GM23338 (cell line): ENCODE measurements at regions not wholly inside any gene's neighbourhood (a gene's known extent, or its start where the extent isn't known, plus 50 kb on each side); places are given as distances from the start of the nearest gene placed in this dataset.

ENCODE experiments used
- ATAC-seq: fragments of 200-7000 bp; cut with Tn5 transposase; 3 replicates; pipeline ENCODE4 v1.9.1; 2020
- DNase-seq: peaks from one replicate; pipeline ENCODE4 v3.0.0-alpha.2; 2015; ENCODE audit warnings: low spot score
- H2AFZ ChIP-seq: fragments of 200-600 bp; sonication (generic); 2 replicates; pipeline ENCODE4 v1.8.0; 2016; ENCODE audit warnings: antibody characterized with exemption, mild to moderate bottlenecking, moderate library complexity
- H3F3A ChIP-seq: fragments of 200-600 bp; sonication (generic); replicated peaks from 2 replicates; pipeline ENCODE4 v1.8.0; 2017; ENCODE audit warnings: antibody characterized with exemption, mixed run types, low read depth
- H3K27ac ChIP-seq: fragments of 200-600 bp; sonication (generic); 2 replicates; pipeline ENCODE4 v1.6.1; 2016; ENCODE audit warnings: low read depth
- H3K27me3 ChIP-seq: fragments of 200-600 bp; sonication (generic); 2 replicates; pipeline ENCODE4 v1.8.0; 2016; ENCODE audit warnings: mild to moderate bottlenecking, mixed run types, moderate library complexity; ENCODE audit not compliant: insufficient read depth
- H3K36me3 ChIP-seq: fragments of 200-600 bp; sonication (generic); 2 replicates; pipeline ENCODE4 v1.8.0; 2016; ENCODE audit warnings: mild to moderate bottlenecking; ENCODE audit not compliant: insufficient read depth
- H3K4me1 ChIP-seq: fragments of 200-600 bp; sonication (generic); 2 replicates; pipeline ENCODE4 v1.8.0; 2016; ENCODE audit warnings: mild to moderate bottlenecking, moderate library complexity; ENCODE audit not compliant: insufficient read depth
- H3K4me2 ChIP-seq: fragments of 200-600 bp; sonication (generic); 2 replicates; pipeline ENCODE4 v1.7.1; 2017; ENCODE audit warnings: mixed run types
- H3K4me3 ChIP-seq: fragments of 200-600 bp; sonication (generic); 2 replicates; pipeline ENCODE4 v1.6.1; 2016; ENCODE audit warnings: mixed run types
- H3K79me2 ChIP-seq: fragments of 200-600 bp; sonication (generic); replicated peaks from 2 replicates; pipeline ENCODE4 v1.8.0; 2017; ENCODE audit warnings: mild to moderate bottlenecking; ENCODE audit not compliant: insufficient read depth
- H3K9me2 ChIP-seq: fragments of 200-600 bp; sonication (generic); 2 replicates; pipeline ENCODE4 v1.8.0; 2017; ENCODE audit not compliant: insufficient read depth
- H4K20me1 ChIP-seq: fragments of 200-600 bp; sonication (generic); replicated peaks from 2 replicates; pipeline ENCODE4 v1.8.0; 2017; ENCODE audit warnings: mild to moderate bottlenecking; ENCODE audit not compliant: insufficient read depth
- H3K27ac Mint-ChIP-seq: 2 replicates; pipeline ENCODE4 v1.8.0; 2020; ENCODE audit warnings: inconsistent platforms, mild to moderate bottlenecking, moderate library complexity, mixed read lengths
- H3K27me3 Mint-ChIP-seq: 3 replicates; pipeline ENCODE4 v1.8.0; 2022; ENCODE audit warnings: low read depth, mild to moderate bottlenecking, moderate library complexity, mixed read lengths, inconsistent platforms; ENCODE audit not compliant: insufficient read depth, poor library complexity
- H3K36me3 Mint-ChIP-seq: 3 replicates; pipeline ENCODE4 v1.8.0; 2021; ENCODE audit warnings: low read depth, mild to moderate bottlenecking, inconsistent platforms, moderate library complexity, mixed read lengths
- H3K4me1 Mint-ChIP-seq: 3 replicates; pipeline ENCODE4 v1.8.0; 2020; ENCODE audit warnings: mild to moderate bottlenecking, inconsistent platforms, mixed read lengths
- H3K4me3 Mint-ChIP-seq: 3 replicates; pipeline ENCODE4 v1.8.0; 2021; ENCODE audit warnings: moderate library complexity, mild to moderate bottlenecking, inconsistent platforms, mixed read lengths
- H3K9me3 Mint-ChIP-seq: 3 replicates; pipeline ENCODE4 v1.8.0; 2020; ENCODE audit warnings: moderate library complexity, mild to moderate bottlenecking, inconsistent platforms, mixed read lengths
- CREB1 ChIP-seq: fragments of 250-450 bp; sonication (Bioruptor Pico); IDR thresholded peaks from 2 replicates; pipeline ENCODE4 v1.5.0; 2020; ENCODE audit warnings: low read depth, mild to moderate bottlenecking, moderate library complexity
- EZH2 ChIP-seq: fragments of 200-600 bp; sonication (generic); IDR thresholded peaks from one replicate; pipeline ENCODE4 v1.8.0; 2017; ENCODE audit warnings: antibody characterized with exemption, mild to moderate bottlenecking, low read depth; ENCODE audit not compliant: unreplicated experiment
- EZH2phosphoT487 ChIP-seq: fragments of 200-600 bp; sonication (generic); IDR thresholded peaks from one replicate; pipeline ENCODE4 v1.8.1; 2018; ENCODE audit warnings: antibody characterized with exemption; ENCODE audit not compliant: unreplicated experiment
- JUNB ChIP-seq: IDR thresholded peaks from one replicate; pipeline ENCODE4 v1.6.1; 2016; ENCODE audit warnings: antibody characterized with exemption; ENCODE audit not compliant: unreplicated experiment
- NANOG ChIP-seq: IDR thresholded peaks from 2 replicates; pipeline ENCODE4 v1.6.1; 2016; ENCODE audit warnings: antibody characterized with exemption, borderline replicate concordance
- POLR2AphosphoS5 ChIP-seq: IDR thresholded peaks from 2 replicates; pipeline ENCODE4 v1.6.1; 2016; ENCODE audit warnings: antibody characterized with exemption, low read depth
- STAT1 ChIP-seq: IDR thresholded peaks from one replicate; pipeline ENCODE4 v1.6.1; 2016; ENCODE audit warnings: antibody characterized with exemption; ENCODE audit not compliant: unreplicated experiment
- ZNF114 ChIP-seq: fragments of 250-450 bp; sonication (Bioruptor Pico); IDR thresholded peaks from 2 replicates; pipeline ENCODE4 v1.5.0; 2020; ENCODE audit warnings: mild to moderate bottlenecking, moderate library complexity
- ZNF331 ChIP-seq: fragments of 250-450 bp; sonication (Bioruptor Pico); IDR thresholded peaks from 2 replicates; pipeline ENCODE4 v1.5.0; 2020; ENCODE audit warnings: low read depth, mild to moderate bottlenecking, moderate library complexity
- ZNF462 ChIP-seq: fragments of 250-450 bp; sonication (Bioruptor Pico); IDR thresholded peaks from 2 replicates; pipeline ENCODE4 v1.5.0; 2020; ENCODE audit warnings: mild to moderate bottlenecking, moderate library complexity
- TF ChIP-seq, protein P1 (sequence below): IDR thresholded peaks from one replicate; pipeline ENCODE4 v1.6.1; 2018; ENCODE audit warnings: antibody characterized with exemption; ENCODE audit not compliant: unreplicated experiment
- TF ChIP-seq, protein P2 (sequence below): IDR thresholded peaks from 2 replicates; pipeline ENCODE4 v1.6.1; 2016; ENCODE audit warnings: antibody characterized with exemption
- TF ChIP-seq, protein P3 (sequence below), 2 experiments: fragments of 200-600 bp in 1 of 2; sonication (generic) in 1 of 2; conservative IDR thresholded peaks; 2 replicates each; pipeline versions ENCODE4 v1.5.1 to v1.6.1; 2016 to 2017; ENCODE audit warnings: antibody characterized with exemption in 2 of 2, low read depth in 2 of 2, mild to moderate bottlenecking in 2 of 2, moderate library complexity in 1 of 2

- Mint-ChIP-seq H3K9me3 (peaks cover 3% of the 10 kb centered on the region; the same call in 1 of the 3 replicates), H3K4me3 (no peak overlapping the region), H3K36me3 (peaks cover 5% of the 10 kb centered on the region; the same call in 1 of the 3 replicates), H3K27ac (no peak overlapping the region), H3K27me3 (peaks cover 4% of the 10 kb centered on the region), H3K4me1 (0 out of 3 replicates have a peak, but pooled peaks cover 3% of the 10 kb centered on the region)
- no peaks in the 10 kb centered on the region for H3K36me3 ChIP-seq
- ATAC-seq (no peak), DNase-seq (no peak)
- H3K4me1 ChIP-seq, result no peaks in the 10 kb centered on the region
- no peaks in the 10 kb centered on the region for H4K20me1 ChIP-seq
- H3K79me2 ChIP-seq, result no peaks in the 10 kb centered on the region
- H3F3A ChIP-seq, result no peaks in the 10 kb centered on the region
- H2AFZ ChIP-seq, result no peak overlapping the region
- H3K27me3 ChIP-seq, result no peaks in the 10 kb centered on the region
- no peak overlapping the region for H3K4me2 ChIP-seq
- peaks cover 10% of the 10 kb centered on the region; the same call in 1 of the 2 replicates for H3K9me2 ChIP-seq
- TF ChIP-seq CREB1 (CRISPR knock-in tag), result no peak
- TF ChIP-seq, protein P1, sequence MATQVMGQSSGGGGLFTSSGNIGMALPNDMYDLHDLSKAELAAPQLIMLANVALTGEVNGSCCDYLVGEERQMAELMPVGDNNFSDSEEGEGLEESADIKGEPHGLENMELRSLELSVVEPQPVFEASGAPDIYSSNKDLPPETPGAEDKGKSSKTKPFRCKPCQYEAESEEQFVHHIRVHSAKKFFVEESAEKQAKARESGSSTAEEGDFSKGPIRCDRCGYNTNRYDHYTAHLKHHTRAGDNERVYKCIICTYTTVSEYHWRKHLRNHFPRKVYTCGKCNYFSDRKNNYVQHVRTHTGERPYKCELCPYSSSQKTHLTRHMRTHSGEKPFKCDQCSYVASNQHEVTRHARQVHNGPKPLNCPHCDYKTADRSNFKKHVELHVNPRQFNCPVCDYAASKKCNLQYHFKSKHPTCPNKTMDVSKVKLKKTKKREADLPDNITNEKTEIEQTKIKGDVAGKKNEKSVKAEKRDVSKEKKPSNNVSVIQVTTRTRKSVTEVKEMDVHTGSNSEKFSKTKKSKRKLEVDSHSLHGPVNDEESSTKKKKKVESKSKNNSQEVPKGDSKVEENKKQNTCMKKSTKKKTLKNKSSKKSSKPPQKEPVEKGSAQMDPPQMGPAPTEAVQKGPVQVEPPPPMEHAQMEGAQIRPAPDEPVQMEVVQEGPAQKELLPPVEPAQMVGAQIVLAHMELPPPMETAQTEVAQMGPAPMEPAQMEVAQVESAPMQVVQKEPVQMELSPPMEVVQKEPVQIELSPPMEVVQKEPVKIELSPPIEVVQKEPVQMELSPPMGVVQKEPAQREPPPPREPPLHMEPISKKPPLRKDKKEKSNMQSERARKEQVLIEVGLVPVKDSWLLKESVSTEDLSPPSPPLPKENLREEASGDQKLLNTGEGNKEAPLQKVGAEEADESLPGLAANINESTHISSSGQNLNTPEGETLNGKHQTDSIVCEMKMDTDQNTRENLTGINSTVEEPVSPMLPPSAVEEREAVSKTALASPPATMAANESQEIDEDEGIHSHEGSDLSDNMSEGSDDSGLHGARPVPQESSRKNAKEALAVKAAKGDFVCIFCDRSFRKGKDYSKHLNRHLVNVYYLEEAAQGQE, result no peak
- TF ChIP-seq NANOG, result no peak
- TF ChIP-seq EZH2, result no peak
- TF ChIP-seq EZH2phosphoT487, result no peak
- TF ChIP-seq, protein P2, sequence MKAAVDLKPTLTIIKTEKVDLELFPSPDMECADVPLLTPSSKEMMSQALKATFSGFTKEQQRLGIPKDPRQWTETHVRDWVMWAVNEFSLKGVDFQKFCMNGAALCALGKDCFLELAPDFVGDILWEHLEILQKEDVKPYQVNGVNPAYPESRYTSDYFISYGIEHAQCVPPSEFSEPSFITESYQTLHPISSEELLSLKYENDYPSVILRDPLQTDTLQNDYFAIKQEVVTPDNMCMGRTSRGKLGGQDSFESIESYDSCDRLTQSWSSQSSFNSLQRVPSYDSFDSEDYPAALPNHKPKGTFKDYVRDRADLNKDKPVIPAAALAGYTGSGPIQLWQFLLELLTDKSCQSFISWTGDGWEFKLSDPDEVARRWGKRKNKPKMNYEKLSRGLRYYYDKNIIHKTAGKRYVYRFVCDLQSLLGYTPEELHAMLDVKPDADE, result no peak
- TF ChIP-seq POLR2AphosphoS5, result no peak
- TF ChIP-seq ZNF462 (CRISPR knock-in tag), result no peak
- no peak for TF ChIP-seq STAT1
- no peak for TF ChIP-seq ZNF114 (CRISPR knock-in tag)
- no peak for TF ChIP-seq JUNB
- TF ChIP-seq ZNF331 (CRISPR knock-in tag), result no peak
- TF ChIP-seq, protein P3, sequence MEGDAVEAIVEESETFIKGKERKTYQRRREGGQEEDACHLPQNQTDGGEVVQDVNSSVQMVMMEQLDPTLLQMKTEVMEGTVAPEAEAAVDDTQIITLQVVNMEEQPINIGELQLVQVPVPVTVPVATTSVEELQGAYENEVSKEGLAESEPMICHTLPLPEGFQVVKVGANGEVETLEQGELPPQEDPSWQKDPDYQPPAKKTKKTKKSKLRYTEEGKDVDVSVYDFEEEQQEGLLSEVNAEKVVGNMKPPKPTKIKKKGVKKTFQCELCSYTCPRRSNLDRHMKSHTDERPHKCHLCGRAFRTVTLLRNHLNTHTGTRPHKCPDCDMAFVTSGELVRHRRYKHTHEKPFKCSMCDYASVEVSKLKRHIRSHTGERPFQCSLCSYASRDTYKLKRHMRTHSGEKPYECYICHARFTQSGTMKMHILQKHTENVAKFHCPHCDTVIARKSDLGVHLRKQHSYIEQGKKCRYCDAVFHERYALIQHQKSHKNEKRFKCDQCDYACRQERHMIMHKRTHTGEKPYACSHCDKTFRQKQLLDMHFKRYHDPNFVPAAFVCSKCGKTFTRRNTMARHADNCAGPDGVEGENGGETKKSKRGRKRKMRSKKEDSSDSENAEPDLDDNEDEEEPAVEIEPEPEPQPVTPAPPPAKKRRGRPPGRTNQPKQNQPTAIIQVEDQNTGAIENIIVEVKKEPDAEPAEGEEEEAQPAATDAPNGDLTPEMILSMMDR (conservative IDR thresholded peaks at IDR 0.05; ENCODE audit: low read depth in 2 of 2), result no peak
- H3K27ac ChIP-seq, result no peak overlapping the region
- no peak overlapping the region for H3K4me3 ChIP-seq
Observed at GRCh38 chr14:97604731-97605130, 807.5 kb downstream of the VRK1 start.
